Posterior cingulate gyrus (tissue), 11 donors: ENCODE measurements at regions not wholly inside any gene's neighbourhood (a gene's known extent, or its start where the extent isn't known, plus 50 kb on each side); places are given as distances from the start of the nearest gene placed in this dataset.
"Not testable (repeated sequence)": the region's sequence is repeated elsewhere in the genome, so short reads cannot be mapped to it uniquely, and the experiment has no call there.

Experiments
- DNase-seq, 10 donors: peaks; one replicate each; pipeline versions ENCODE4 v3.0.0 to v3.0.0-alpha.2; 2020 to 2021; ENCODE audit warnings: mixed read lengths in 3 of 10
- intact Hi-C: fragments of 100-400 bp; cut with DNase I; formaldehyde crosslinking; loops from one replicate; pipeline ENCODE4 v1.15.1; 2023

GRCh38 chr14:71381814-71382213, 474.6 kb downstream of the PCNX1 start:
- intact Hi-C loops: no loop called here
- DNase-seq: no peak

GRCh38 chr14:71382315-71382714, 475.1 kb downstream of the PCNX1 start:
- no peak for DNase-seq
- intact Hi-C loops: no loop called here

- intact Hi-C loops: no loop called here
- DNase-seq: no peak
Measured at GRCh38 chr14:71383510-71383909, 476.3 kb downstream of the PCNX1 start.

- no peak for DNase-seq
- intact Hi-C loops: no loop called here
Measured at GRCh38 chr14:71384007-71384845, 477.0 kb downstream of the PCNX1 start.

GRCh38 chr14:71387753-71388152, 480.5 kb downstream of the PCNX1 start:
- DNase-seq: no peak
- intact Hi-C loops: no loop called here

- DNase-seq: no peak
Measured at GRCh38 chr14:71388336-71388735, 481.1 kb downstream of the PCNX1 start.

GRCh38 chr14:71388862-71389261, 481.6 kb downstream of the PCNX1 start:
- DNase-seq: no peak
- intact Hi-C loops: no loop called here

More at GRCh38 chr14:71388336-71388735, 481.1 kb downstream of the PCNX1 start:
- intact Hi-C loops: no loop called here

- DNase-seq: no peak
- intact Hi-C loops: no loop called here
Measured at GRCh38 chr14:71394386-71394785, 487.1 kb downstream of the PCNX1 start.

- DNase-seq: no peak
- intact Hi-C loops: no loop called here
Measured at GRCh38 chr14:71395151-71395604, 487.9 kb downstream of the PCNX1 start.

GRCh38 chr14:71395636-71396035, 488.4 kb downstream of the PCNX1 start:
- intact Hi-C loops: no loop called here
- DNase-seq: no peak

GRCh38 chr14:71396050-71396677, 488.9 kb downstream of the PCNX1 start:
- intact Hi-C loops: no loop called here
- DNase-seq: no peak

GRCh38 chr14:71397371-71397770, 490.1 kb downstream of the PCNX1 start:
- intact Hi-C loops: no loop called here
- DNase-seq: no peak

- intact Hi-C loops: no loop called here
- DNase-seq: no peak
Measured at GRCh38 chr14:71398450-71398849, 491.2 kb downstream of the PCNX1 start.

GRCh38 chr14:71399057-71399487, 491.8 kb downstream of the PCNX1 start:
- intact Hi-C loops: no loop called here
- DNase-seq: no peak

GRCh38 chr14:71400871-71401321, 493.6 kb downstream of the PCNX1 start:
- intact Hi-C loops: no loop called here
- DNase-seq: no peak

GRCh38 chr14:71402415-71402814, 495.2 kb downstream of the PCNX1 start:
- DNase-seq, intact Hi-C loops: not testable (repeated sequence)

- no peak for DNase-seq
- intact Hi-C loops: no loop called here
Measured at GRCh38 chr14:71403656-71404055, 496.4 kb downstream of the PCNX1 start.

- intact Hi-C loops: no loop called here
- DNase-seq: no peak
Measured at GRCh38 chr14:71405676-71406075, 498.4 kb downstream of the PCNX1 start.

GRCh38 chr14:71408362-71409030, 501.2 kb downstream of the PCNX1 start:
- no peak for DNase-seq
- intact Hi-C loops: no loop called here

- intact Hi-C loops: no loop called here
- no peak for DNase-seq
Measured at GRCh38 chr14:71410578-71411284, 503.5 kb downstream of the PCNX1 start.

- intact Hi-C loops: no loop called here
- DNase-seq: no peak
Measured at GRCh38 chr14:71411285-71411595, 504.0 kb downstream of the PCNX1 start.
